IMR-90 (cell line): ENCODE measurements at regions not wholly inside any gene's neighbourhood (a gene's known extent, or its start where the extent isn't known, plus 50 kb on each side); places are given as distances from the start of the nearest gene placed in this dataset.

ENCODE experiments used
- ATAC-seq: fragments of 200-7000 bp; cut with Tn5 transposase; 2 replicates; pipeline ENCODE4 v1.9.1; 2020; ENCODE audit warnings: low read depth, mild to moderate bottlenecking, moderate library complexity
- BruUV-seq: library from RNA; stranded (reverse); fragments of 400-500 nt; replicated peaks from 2 replicates; lab custom pipeline; 2021; lab: Mats Ljungman, UMichigan
- CTCF ChIA-PET: fragments of 300-600 bp; formaldehyde crosslinking; extraction: SDS; loops from one replicate; lab custom pipeline; 2021; ENCODE audit warnings: antibody characterized with exemption; lab: Yijun Ruan, JAX
- POLR2A ChIA-PET: fragments of 300-600 bp; sonication (Branson Sonifier 250); formaldehyde crosslinking; loops from one replicate; lab custom pipeline; 2022; ENCODE audit warnings: antibody characterized with exemption; ENCODE audit not compliant: unreplicated experiment; lab: Charles Lee
- DNase-seq: peaks from one replicate; pipeline ENCODE4 v3.0.0; 2013
- H2AFZ ChIP-seq: replicated peaks from 2 replicates; pipeline ENCODE3; 2013; ENCODE audit warnings: low read length, mild to moderate bottlenecking; ENCODE audit not compliant: poor library complexity
- H2AK5ac ChIP-seq: 2 replicates; pipeline ENCODE4 v1.6.1; 2013; ENCODE audit warnings: low read depth, low read length, inconsistent platforms
- H2AK9ac ChIP-seq: replicated peaks from 2 replicates; pipeline ENCODE3; 2013; ENCODE audit warnings: mild to moderate bottlenecking, low read depth, low read length, moderate library complexity; ENCODE audit not compliant: poor library complexity
- H2BK120ac ChIP-seq: 2 replicates; pipeline ENCODE4 v1.6.1; 2013; ENCODE audit warnings: low read depth, low read length, inconsistent platforms
- H2BK15ac ChIP-seq: 3 replicates; pipeline ENCODE4 v1.6.1; 2013; ENCODE audit warnings: low read depth, low read length, inconsistent platforms
- H2BK20ac ChIP-seq: 2 replicates; pipeline ENCODE4 v1.6.1; 2013; ENCODE audit warnings: low read depth, mild to moderate bottlenecking, inconsistent platforms, low read length, moderate library complexity
- H2BK5ac ChIP-seq: 2 replicates; pipeline ENCODE4 v1.6.1; 2013; ENCODE audit warnings: mild to moderate bottlenecking, low read depth, low read length, inconsistent platforms; ENCODE audit not compliant: poor library complexity, severe bottlenecking
- H3K14ac ChIP-seq: replicated peaks from 2 replicates; pipeline ENCODE4 v1.6.1; 2013; ENCODE audit warnings: low read depth, low read length, inconsistent platforms
- H3K18ac ChIP-seq: 2 replicates; pipeline ENCODE4 v1.6.1; 2013; ENCODE audit warnings: low read depth, low read length, control low read depth
- H3K23ac ChIP-seq: 2 replicates; pipeline ENCODE4 v1.6.1; 2013; ENCODE audit warnings: low read depth, low read length, inconsistent platforms
- H3K27ac ChIP-seq: 2 replicates; pipeline ENCODE4 v1.5.1; 2013; ENCODE audit warnings: mild to moderate bottlenecking, control low read depth, low read length; ENCODE audit not compliant: insufficient read depth
- H3K27me3 ChIP-seq: 2 replicates; pipeline ENCODE4 v1.6.1; 2013; ENCODE audit warnings: low read length; ENCODE audit not compliant: control insufficient read depth, insufficient read depth
- H3K36me3 ChIP-seq: 2 replicates; pipeline ENCODE4 v1.6.1; 2013; ENCODE audit warnings: low read length, mixed read lengths; ENCODE audit not compliant: control insufficient read depth, insufficient read depth
- H3K4ac ChIP-seq: 2 replicates; pipeline ENCODE4 v1.6.1; 2013; ENCODE audit warnings: low read depth, low read length, inconsistent platforms
- H3K4me1 ChIP-seq: 2 replicates; pipeline ENCODE4 v1.6.1; 2013; ENCODE audit warnings: low read length, mixed read lengths; ENCODE audit not compliant: control insufficient read depth, insufficient read depth
- H3K4me2 ChIP-seq: 2 replicates; pipeline ENCODE4 v1.6.1; 2013; ENCODE audit warnings: low read depth, mild to moderate bottlenecking, control low read depth, low read length, moderate library complexity
- H3K4me3 ChIP-seq: 2 replicates; pipeline ENCODE4 v1.5.1; 2013; ENCODE audit warnings: low read depth, mild to moderate bottlenecking, control low read depth, low read length, moderate library complexity; ENCODE audit not compliant: insufficient read depth
- H3K56ac ChIP-seq: 2 replicates; pipeline ENCODE4 v1.6.1; 2013; ENCODE audit warnings: low read length, inconsistent platforms; ENCODE audit not compliant: insufficient read depth; ENCODE audit errors: extremely low read depth
- H3K79me1 ChIP-seq, 2 experiments: 2 replicates each; pipeline ENCODE4 v1.6.1; 2013; ENCODE audit warnings: low read length in 2 of 2, inconsistent platforms in 1 of 2, low read depth in 1 of 2
- H3K9ac ChIP-seq: 2 replicates; pipeline ENCODE4 v1.6.1; 2013; ENCODE audit warnings: low read depth, low read length, control low read depth
- H3K9me1 ChIP-seq: 2 replicates; pipeline ENCODE4 v1.6.1; 2013; ENCODE audit warnings: low read length, inconsistent platforms; ENCODE audit not compliant: insufficient read depth
- H3K9me3 ChIP-seq: 2 replicates; pipeline ENCODE4 v1.6.1; 2013; ENCODE audit warnings: low read length; ENCODE audit not compliant: control insufficient read depth, insufficient read depth
- H4K20me1 ChIP-seq: 2 replicates; pipeline ENCODE4 v1.6.1; 2013; ENCODE audit warnings: low read length, inconsistent platforms; ENCODE audit not compliant: insufficient read depth
- H4K5ac ChIP-seq: 2 replicates; pipeline ENCODE4 v1.6.1; 2013; ENCODE audit warnings: mild to moderate bottlenecking, low read depth, low read length, control low read depth
- H4K8ac ChIP-seq, 2 experiments: 2 replicates each; pipeline ENCODE4 v1.6.1; 2013; ENCODE audit warnings: low read depth in 2 of 2, low read length in 2 of 2, control low read depth in 1 of 2, inconsistent platforms in 1 of 2
- H4K91ac ChIP-seq: 2 replicates; pipeline ENCODE4 v1.6.1; 2013; ENCODE audit warnings: low read depth, low read length, inconsistent platforms; ENCODE audit not compliant: insufficient read depth
- CHD1 ChIP-seq: IDR thresholded peaks from 2 replicates; pipeline ENCODE4 v1.6.1; 2012; ENCODE audit warnings: low read depth, low read length, improper control_type of control experiment
- MAFK ChIP-seq: IDR thresholded peaks from 2 replicates; pipeline ENCODE4 v1.6.1; 2012; ENCODE audit warnings: low read depth, low read length, improper control_type of control experiment
- RCOR1 ChIP-seq: IDR thresholded peaks from 2 replicates; pipeline ENCODE4 v1.6.1; 2012; ENCODE audit warnings: mild to moderate bottlenecking, low read length, improper control_type of control experiment; ENCODE audit not compliant: insufficient replicate concordance
- WGBS, 2 experiments: methylation state at CpG; one replicate each; pipeline versions ENCODE4 v1.1.5 to v1.1.7; 2013; ENCODE audit warnings: missing lambda C conversion rate in 2 of 2; ENCODE audit not compliant: insufficient read length in 1 of 2; ENCODE audit errors: extremely low coverage in 2 of 2; 5-methylcytosine and 5-hydroxymethylcytosine counted together
- dilution Hi-C: fragments of 300-500 bp; cut with HindIII; formaldehyde crosslinking; loops from one replicate; pipeline ENCODE4 v1.14.3; 2018; ENCODE audit warnings: low sequenced_read_pairs; ENCODE audit not compliant: unreplicated experiment
- in situ Hi-C: fragments of 300-500 bp; cut with MboI; formaldehyde crosslinking; loops from 3 replicates; pipeline ENCODE4 v1.14.3; 2019; ENCODE audit warnings: low sequenced_read_pairs, inconsistent platforms, mixed read lengths
- intact Hi-C: fragments of 100-400 bp; cut with micrococcal nuclease; formaldehyde crosslinking; loops from 2 replicates; pipeline ENCODE4 v1.10.0; 2022

GRCh38 chr3:193011958-193012357 is 94.3 kb upstream of the MB21D2 start:
- H4K91ac ChIP-seq, result no peak overlapping the region
- H3K14ac ChIP-seq, result no peak overlapping the region
- peaks cover 4% of the 10 kb centered on the region for H3K9me3 ChIP-seq
- no peak overlapping the region for H2AK9ac ChIP-seq
- H2AK5ac ChIP-seq, result no peak overlapping the region
- H2BK15ac ChIP-seq, result no peak overlapping the region
- no peak overlapping the region for H3K27ac ChIP-seq
- no peak overlapping the region for H4K5ac ChIP-seq
- ChIA-PET CTCF (no interaction called here), POLR2A (no interaction called here)
- H3K4me1 ChIP-seq, result no peaks in the 10 kb centered on the region
- no peaks in the 10 kb centered on the region for H3K9me1 ChIP-seq
- no peak overlapping the region for H3K23ac ChIP-seq
- no peak overlapping the region for H2AFZ ChIP-seq
- 80% methylated on average over 1 of the region's 3 CpGs; no CpG with 5 or more reads in 1 of the 2 experiments for WGBS, 2 experiments
- no peak for DNase-seq
- dilution Hi-C loops, result no loop called here
- no peak overlapping the region for H3K56ac ChIP-seq
- H4K8ac ChIP-seq, result no peak overlapping the region
- no peaks in the 10 kb centered on the region for H3K36me3 ChIP-seq
- H2BK5ac ChIP-seq, result no peak overlapping the region
- H2BK20ac ChIP-seq, result no peak overlapping the region
- H3K79me1 ChIP-seq, result no peaks in the 10 kb centered on the region
- in situ Hi-C loops, result no loop called here
- no peak for TF ChIP-seq RCOR1
- TF ChIP-seq CHD1, result no peak
- TF ChIP-seq MAFK, result peak; percentile 58
- H3K27me3 ChIP-seq, result peaks cover 3% of the 10 kb centered on the region
- no peak overlapping the region for H3K4me3 ChIP-seq
- H3K9ac ChIP-seq, result no peak overlapping the region
- no peaks in the 10 kb centered on the region for H4K20me1 ChIP-seq
- no peak overlapping the region for H2BK120ac ChIP-seq
- intact Hi-C loops, result no loop called here
- no peak overlapping the region for H3K4me2 ChIP-seq
- no peak overlapping the region for H3K4ac ChIP-seq
- BruUV-seq, result no TSS peak
- H3K18ac ChIP-seq, result no peak overlapping the region
- no peak for ATAC-seq
